K562 (cell line): ENCODE measurements at regions not wholly inside any gene's neighbourhood (a gene's known extent, or its start where the extent isn't known, plus 50 kb on each side); places are given as distances from the start of the nearest gene placed in this dataset.

Source experiments
- ATAC-seq: fragments of 200-7000 bp; cut with Tn5 transposase; 3 replicates; pipeline ENCODE4 v1.9.1; 2020; ENCODE audit warnings: moderate library complexity
- BruUV-seq: library from RNA; stranded (reverse); fragments of 400-500 nt; replicated peaks from 2 replicates; lab custom pipeline; 2021; lab: Mats Ljungman, UMichigan
- CTCF ChIA-PET: fragments of 300-600 bp; formaldehyde crosslinking; extraction: SDS; loops from one replicate; lab custom pipeline; 2021; ENCODE audit warnings: low intra/inter-chr PET ratio; lab: Yijun Ruan, JAX
- POLR2A ChIA-PET: fragments of 300-600, 350-650 bp; sonication (Branson Sonifier 250); formaldehyde crosslinking; extraction: SDS; loops from one replicate; lab custom pipeline; 2021; ENCODE audit warnings: antibody characterized with exemption, inconsistent platforms; lab: Yijun Ruan, JAX
- DNase-seq, 4 experiments: peaks; one replicate each; pipeline versions ENCODE4 v3.0.0 to v3.0.0-alpha.2; 2011 to 2018; ENCODE audit warnings: low spot score in 3 of 4, mixed read lengths in 3 of 4; ENCODE audit errors: extremely low read depth in 1 of 4
- FAIRE-seq: peaks from 2 replicates; lab custom pipeline; 2011; peaks lifted over from hg19 to GRCh38; lab: Jason Lieb, UNC
- H2AFZ ChIP-seq: 2 replicates; pipeline ENCODE4 v1.6.0; 2011; ENCODE audit warnings: low read depth, low read length, control low read depth, inconsistent platforms
- H3K27ac ChIP-seq: fragments of 200-600 bp; 3 replicates; pipeline ENCODE4 v1.8.0; 2011; ENCODE audit warnings: low read depth, mild to moderate bottlenecking, control low read depth, inconsistent platforms, low read length, moderate library complexity, mixed read lengths; ENCODE audit errors: extremely low read depth
- H3K27me3 ChIP-seq, 2 experiments: fragments of 300-600 bp in 1 of 2; 2 replicates in 1 of 2; 3 replicates in 1 of 2; pipeline versions ENCODE4 v1.6.0 to v1.8.0; 2011; ENCODE audit warnings: inconsistent platforms in 2 of 2, low read length in 2 of 2, mild to moderate bottlenecking in 1 of 2, mixed read lengths in 1 of 2, moderate library complexity in 1 of 2; ENCODE audit not compliant: control insufficient read depth in 2 of 2, insufficient read depth in 2 of 2
- H3K36me3 ChIP-seq: fragments of 300-600 bp; 3 replicates; pipeline ENCODE4 v1.8.0; 2011; ENCODE audit warnings: mild to moderate bottlenecking, low read length, inconsistent platforms; ENCODE audit not compliant: control insufficient read depth, insufficient read depth
- H3K4me1 ChIP-seq, 2 experiments: fragments of 200-600 bp in 1 of 2; replicated peaks in 1 of 2; 2 replicates in 1 of 2; 3 replicates in 1 of 2; pipeline versions ENCODE4 v1.5.1 to v1.8.0; 2011; ENCODE audit warnings: inconsistent platforms in 2 of 2, low read length in 2 of 2, mild to moderate bottlenecking in 1 of 2, mixed read lengths in 1 of 2, moderate library complexity in 1 of 2; ENCODE audit not compliant: control insufficient read depth in 2 of 2, insufficient read depth in 2 of 2
- H3K4me2 ChIP-seq: 2 replicates; pipeline ENCODE4 v1.6.1; 2011; ENCODE audit warnings: low read length, control low read depth, inconsistent platforms, mixed read lengths; ENCODE audit not compliant: insufficient read depth
- H3K4me3 ChIP-seq: fragments of 200-600 bp; sonication (generic), shearing (Covaris generic); 2 replicates; pipeline ENCODE4 v1.5.1; 2016; ENCODE audit warnings: control low read depth, inconsistent platforms
- H3K79me2 ChIP-seq: fragments of 200-600 bp; 3 replicates; pipeline ENCODE4 v1.8.0; 2011; ENCODE audit warnings: low read length, inconsistent platforms; ENCODE audit not compliant: control insufficient read depth, insufficient read depth
- H3K9ac ChIP-seq, 2 experiments: 2 replicates each; pipeline versions ENCODE4 v1.6.0 to v1.6.1; 2011; ENCODE audit warnings: low read depth in 2 of 2, low read length in 2 of 2, control low read depth in 1 of 2, inconsistent platforms in 1 of 2, mild to moderate bottlenecking in 1 of 2, mixed read lengths in 1 of 2; ENCODE audit not compliant: insufficient read depth in 1 of 2
- H3K9me1 ChIP-seq: one replicate; pipeline ENCODE4 v1.6.0; 2011; ENCODE audit warnings: inconsistent platforms, mild to moderate bottlenecking, low read length, moderate library complexity; ENCODE audit not compliant: control insufficient read depth, insufficient read depth
- H3K9me3 ChIP-seq: replicated peaks from 2 replicates; pipeline ENCODE4 v1.5.1; 2011; ENCODE audit warnings: low read depth, low read length, inconsistent platforms; ENCODE audit not compliant: control insufficient read depth, insufficient read depth
- H4K20me1 ChIP-seq: replicated peaks from 2 replicates; pipeline ENCODE4 v1.6.1; 2011; ENCODE audit warnings: low read length, inconsistent platforms, mixed read lengths; ENCODE audit not compliant: control insufficient read depth, insufficient read depth
- BRCA1 ChIP-seq, 2 experiments: fragments of 450-650 bp in 1 of 2; sonication (generic) in 1 of 2; formaldehyde crosslinking in 1 of 2; IDR thresholded peaks; 2 replicates each; pipeline versions ENCODE4 v1.5.0 to v1.6.1; 2017 to 2020; ENCODE audit warnings: mild to moderate bottlenecking in 1 of 2, missing genetic modification reagents in 1 of 2
- CBFA2T2 ChIP-seq: fragments of 450-650 bp; conservative IDR thresholded peaks from 2 replicates; pipeline ENCODE4 v1.6.1; 2017; ENCODE audit warnings: mild to moderate bottlenecking
- DDX20 ChIP-seq: fragments of 450-650 bp; IDR thresholded peaks from 2 replicates; pipeline ENCODE4 v1.6.1; 2016; ENCODE audit warnings: missing genetic modification characterization, low read depth, mild to moderate bottlenecking, missing compliant biosample characterization, moderate library complexity
- DMBX1 ChIP-seq: fragments of 250-450 bp; sonication (Bioruptor Pico); IDR thresholded peaks from 2 replicates; pipeline ENCODE4 v1.8.0; 2022; ENCODE audit warnings: inconsistent platforms, mild to moderate bottlenecking, moderate library complexity, borderline replicate concordance
- ETV1 ChIP-seq: fragments of 450-650 bp; conservative IDR thresholded peaks from 2 replicates; pipeline ENCODE4 v1.6.1; 2016; ENCODE audit warnings: missing genetic modification characterization, control low read depth, low read depth, missing compliant biosample characterization
- FOXJ2 ChIP-seq: fragments of 200-800 bp; sonication (Bioruptor generic); IDR thresholded peaks from 2 replicates; pipeline ENCODE4 v1.6.1; 2016; ENCODE audit warnings: missing genetic modification characterization, missing compliant biosample characterization
- HNRNPLL ChIP-seq: fragments of 200-400 bp; formaldehyde crosslinking; IDR thresholded peaks from 2 replicates; pipeline ENCODE4 v1.6.1; 2017; ENCODE audit warnings: low read length, low read depth, mild to moderate bottlenecking; ENCODE audit not compliant: poor library complexity, severe bottlenecking
- MTA3 ChIP-seq: fragments of 450-650 bp; formaldehyde crosslinking; IDR thresholded peaks from 2 replicates; pipeline ENCODE4 v1.6.1; 2017; ENCODE audit warnings: mild to moderate bottlenecking, borderline replicate concordance
- MYNN ChIP-seq, 2 experiments: sonication (generic); formaldehyde crosslinking in 1 of 2; IDR thresholded peaks; 2 replicates each; pipeline versions ENCODE4 v1.5.0 to v1.6.1; 2016 to 2020; ENCODE audit warnings: antibody characterized with exemption in 1 of 2, missing genetic modification reagents in 1 of 2
- POLR2A ChIP-seq: fragments of 450-650 bp; conservative IDR thresholded peaks from 2 replicates; pipeline ENCODE4 v1.6.1; 2016
- POLR2H ChIP-seq: IDR thresholded peaks from 2 replicates; pipeline ENCODE4 v1.6.1; 2016; ENCODE audit warnings: missing genetic modification characterization, low read depth, mild to moderate bottlenecking, control low read depth, missing compliant biosample characterization, moderate library complexity
- RBM22 ChIP-seq: fragments of 200-400 bp; formaldehyde crosslinking; IDR thresholded peaks from 2 replicates; pipeline ENCODE4 v1.6.1; 2018; ENCODE audit warnings: low read length, low read depth; ENCODE audit not compliant: poor library complexity, severe bottlenecking
- RCOR1 ChIP-seq, 2 experiments: IDR thresholded peaks; 2 replicates each; pipeline ENCODE4 v1.6.1; 2012; ENCODE audit warnings: low read depth in 2 of 2, low read length in 2 of 2, borderline replicate concordance in 1 of 2, improper control_type of control experiment in 1 of 2
- TBP ChIP-seq: optimal IDR thresholded peaks from 2 replicates; pipeline ENCODE3; 2011; ENCODE audit warnings: low read depth, low read length, improper control_type of control experiment
- TOE1 ChIP-seq, 2 experiments: fragments of 450-650 bp in 1 of 2; sonication (generic) in 1 of 2; formaldehyde crosslinking in 1 of 2; IDR thresholded peaks; 2 replicates each; pipeline versions ENCODE4 v1.7.1 to v1.8.0; 2016 to 2022; ENCODE audit warnings: borderline replicate concordance in 2 of 2, mild to moderate bottlenecking in 2 of 2, antibody characterized with exemption in 1 of 2, inconsistent platforms in 1 of 2, low read depth in 1 of 2, missing genetic modification reagents in 1 of 2, moderate library complexity in 1 of 2
- ZBTB8A ChIP-seq: fragments of 450-650 bp; IDR thresholded peaks from 2 replicates; pipeline ENCODE4 v1.6.1; 2018; ENCODE audit warnings: mild to moderate bottlenecking, moderate library complexity; ENCODE audit not compliant: partially characterized antibody
- ZNF197 ChIP-seq: fragments of 200-800 bp; sonication (Bioruptor generic); IDR thresholded peaks from 2 replicates; pipeline ENCODE4 v1.6.1; 2016; ENCODE audit warnings: low read depth, missing genetic modification characterization, missing compliant biosample characterization
- ZNF217 ChIP-seq: sonication (generic); formaldehyde crosslinking; IDR thresholded peaks from 2 replicates; pipeline ENCODE4 v1.8.0; 2022; ENCODE audit warnings: mild to moderate bottlenecking, missing genetic modification reagents
- ZNF507 ChIP-seq: conservative IDR thresholded peaks from 2 replicates; pipeline ENCODE4 v1.6.1; 2017; ENCODE audit warnings: missing genetic modification characterization, missing compliant biosample characterization
- ZNF696 ChIP-seq: fragments of 250-450 bp; sonication (Bioruptor Pico); conservative IDR thresholded peaks from 2 replicates; pipeline ENCODE4 v1.4.0; 2020; ENCODE audit warnings: mild to moderate bottlenecking, moderate library complexity
- WGBS: fragments of 100-300 bp; shearing (Covaris generic); methylation state at CpG from one replicate; pipeline ENCODE4 v1.1.6; 2016; ENCODE audit warnings: low coverage, mixed read lengths; ENCODE audit not compliant: insufficient coverage; ENCODE audit errors: missing lambda C conversion rate; 5-methylcytosine and 5-hydroxymethylcytosine counted together
- in situ Hi-C: fragments of 300-500 bp; cut with MboI; formaldehyde crosslinking; loops from 4 replicates; pipeline ENCODE4 v1.15.0; 2018; ENCODE audit warnings: inconsistent platforms, mixed read lengths
- intact Hi-C: fragments of 100-400 bp; cut with micrococcal nuclease; formaldehyde crosslinking; loops from 2 replicates; pipeline ENCODE4 v1.14.2; 2022
- TF ChIP-seq, protein P1 (sequence below): sonication (generic); formaldehyde crosslinking; IDR thresholded peaks from 2 replicates; pipeline ENCODE4 v1.8.0; 2023; ENCODE audit warnings: mild to moderate bottlenecking, missing genetic modification reagents
- TF ChIP-seq, protein P2 (sequence below): sonication (generic); formaldehyde crosslinking; IDR thresholded peaks from 2 replicates; pipeline ENCODE4 v1.4.0; 2020; ENCODE audit warnings: mild to moderate bottlenecking, missing genetic modification reagents

DNA sequence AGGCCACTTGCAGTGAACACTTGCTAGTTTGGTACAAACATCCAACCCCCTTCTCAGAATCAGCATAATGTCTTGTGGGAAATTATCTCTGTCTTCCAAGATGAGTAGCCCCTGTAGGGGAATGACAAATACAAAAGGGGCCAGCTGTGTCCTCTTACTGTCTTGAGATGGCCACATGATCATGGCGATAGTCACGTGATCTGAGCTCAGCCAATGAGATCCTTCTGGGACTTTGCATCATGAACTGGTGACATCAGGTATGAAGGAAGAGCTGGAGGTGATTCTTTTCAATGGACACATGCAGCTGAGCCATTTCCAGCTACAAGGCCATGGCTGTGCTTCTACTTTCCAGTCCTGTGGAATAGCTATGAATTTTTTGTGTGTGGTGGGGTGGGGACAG, 206.3 kb downstream of the IRX1 start:
- Histone ChIP-seq H2AFZ (no peak overlapping the region), H3K36me3 (no peaks in the 10 kb centered on the region), H3K27me3 (no peaks in the 10 kb centered on the region; a peak in 1 of 5 replicates), H3K4me1 (no peaks in the 10 kb centered on the region), H3K4me2 (no peak overlapping the region), H3K9ac (no peak overlapping the region), H3K79me2 (no peaks in the 10 kb centered on the region), H3K27ac (no peak overlapping the region), H3K4me3 (no peak overlapping the region), H4K20me1 (no peaks in the 10 kb centered on the region), H3K9me3 (no peaks in the 10 kb centered on the region), H3K9me1 (no peaks in the 10 kb centered on the region)
- DNase-seq: peak in 1 of 4 experiments; percentile 15
- no peak for FAIRE-seq
- BruUV-seq: no TSS peak
- 0% methylated on average over 2 of the region's 2 CpGs for WGBS
- ChIA-PET CTCF (no interaction called here), POLR2A (no interaction called here)
- in situ Hi-C loops (no loop called here), intact Hi-C loops (no loop called here)
- no peak for ATAC-seq
- TF ChIP-seq DMBX1 (CRISPR knock-in tag) (no peak), ZNF507 (no peak), RCOR1 (IDR thresholded peaks at IDR 0.05; ENCODE audit: borderline replicate concordance in 1 of 2, low read depth in 2 of 2, low read length in 2 of 2) (no peak), TOE1 (IDR thresholded peaks at IDR 0.05; ENCODE audit: borderline replicate concordance) (peak; percentile 62; the same call in 1 of the 2 replicates), TOE1 (CRISPR knock-in tag; IDR thresholded peaks at IDR 0.05; ENCODE audit: borderline replicate concordance, low read depth) (no peak), ETV1 (tag) (no peak), MTA3 (no peak), POLR2A (no peak), RBM22 (no peak), HNRNPLL (no peak), ZNF696 (CRISPR knock-in tag) (no peak), TBP (no peak), FOXJ2 (tag) (no peak), BRCA1 (IDR thresholded peaks at IDR 0.05) (no peak), BRCA1 (CRISPR knock-in tag; IDR thresholded peaks at IDR 0.05) (no peak), ZBTB8A (no peak), MYNN (IDR thresholded peaks at IDR 0.05) (no peak), MYNN (CRISPR knock-in tag; IDR thresholded peaks at IDR 0.05) (no peak), ZNF197 (CRISPR knock-in tag) (no peak), CBFA2T2 (peak; percentile 55), POLR2H (no peak), ZNF217 (CRISPR knock-in tag) (no peak), DDX20 (tag) (no peak)
- TF ChIP-seq, protein P1, sequence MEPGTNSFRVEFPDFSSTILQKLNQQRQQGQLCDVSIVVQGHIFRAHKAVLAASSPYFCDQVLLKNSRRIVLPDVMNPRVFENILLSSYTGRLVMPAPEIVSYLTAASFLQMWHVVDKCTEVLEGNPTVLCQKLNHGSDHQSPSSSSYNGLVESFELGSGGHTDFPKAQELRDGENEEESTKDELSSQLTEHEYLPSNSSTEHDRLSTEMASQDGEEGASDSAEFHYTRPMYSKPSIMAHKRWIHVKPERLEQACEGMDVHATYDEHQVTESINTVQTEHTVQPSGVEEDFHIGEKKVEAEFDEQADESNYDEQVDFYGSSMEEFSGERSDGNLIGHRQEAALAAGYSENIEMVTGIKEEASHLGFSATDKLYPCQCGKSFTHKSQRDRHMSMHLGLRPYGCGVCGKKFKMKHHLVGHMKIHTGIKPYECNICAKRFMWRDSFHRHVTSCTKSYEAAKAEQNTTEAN (CRISPR knock-in tag): no peak
- TF ChIP-seq, protein P2, sequence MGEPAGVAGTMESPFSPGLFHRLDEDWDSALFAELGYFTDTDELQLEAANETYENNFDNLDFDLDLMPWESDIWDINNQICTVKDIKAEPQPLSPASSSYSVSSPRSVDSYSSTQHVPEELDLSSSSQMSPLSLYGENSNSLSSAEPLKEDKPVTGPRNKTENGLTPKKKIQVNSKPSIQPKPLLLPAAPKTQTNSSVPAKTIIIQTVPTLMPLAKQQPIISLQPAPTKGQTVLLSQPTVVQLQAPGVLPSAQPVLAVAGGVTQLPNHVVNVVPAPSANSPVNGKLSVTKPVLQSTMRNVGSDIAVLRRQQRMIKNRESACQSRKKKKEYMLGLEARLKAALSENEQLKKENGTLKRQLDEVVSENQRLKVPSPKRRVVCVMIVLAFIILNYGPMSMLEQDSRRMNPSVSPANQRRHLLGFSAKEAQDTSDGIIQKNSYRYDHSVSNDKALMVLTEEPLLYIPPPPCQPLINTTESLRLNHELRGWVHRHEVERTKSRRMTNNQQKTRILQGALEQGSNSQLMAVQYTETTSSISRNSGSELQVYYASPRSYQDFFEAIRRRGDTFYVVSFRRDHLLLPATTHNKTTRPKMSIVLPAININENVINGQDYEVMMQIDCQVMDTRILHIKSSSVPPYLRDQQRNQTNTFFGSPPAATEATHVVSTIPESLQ (CRISPR knock-in tag): no peak
